DOHH2 (cell line): ENCODE measurements at regions not wholly inside any gene's neighbourhood (a gene's known extent, or its start where the extent isn't known, plus 50 kb on each side); places are given as distances from the start of the nearest gene placed in this dataset.

Source experiments
- H3F3A ChIP-seq: fragments of 200-600 bp; sonication (generic), shearing (Covaris generic); 2 replicates; pipeline ENCODE4 v1.6.0; 2016; ENCODE audit warnings: antibody characterized with exemption, mild to moderate bottlenecking; ENCODE audit not compliant: control insufficient read depth, insufficient read depth
- H3K27ac ChIP-seq: fragments of 200-600 bp; sonication (generic); 2 replicates; pipeline ENCODE4 v1.5.1; 2014; ENCODE audit warnings: low read depth, mild to moderate bottlenecking, low read length, moderate library complexity
- H3K27me3 ChIP-seq: fragments of 200-600 bp; sonication (generic); 2 replicates; pipeline ENCODE4 v1.6.1; 2014; ENCODE audit warnings: mild to moderate bottlenecking, low read length, mixed read lengths; ENCODE audit not compliant: control insufficient read depth
- H3K36me3 ChIP-seq: fragments of 200-600 bp; sonication (generic); 2 replicates; pipeline ENCODE4 v1.6.1; 2014; ENCODE audit warnings: mild to moderate bottlenecking, low read length, moderate library complexity, mixed read lengths; ENCODE audit not compliant: control insufficient read depth
- H3K4me1 ChIP-seq: fragments of 200-600 bp; sonication (generic); 2 replicates; pipeline ENCODE4 v1.6.1; 2014; ENCODE audit warnings: mild to moderate bottlenecking, low read length, mixed read lengths; ENCODE audit not compliant: control insufficient read depth
- H3K4me2 ChIP-seq: fragments of 200-600 bp; sonication (generic); 2 replicates; pipeline ENCODE4 v1.6.0; 2014; ENCODE audit warnings: mild to moderate bottlenecking, low read length, moderate library complexity
- H3K4me3 ChIP-seq: fragments of 200-600 bp; sonication (generic); 2 replicates; pipeline ENCODE4 v1.5.1; 2014; ENCODE audit warnings: mild to moderate bottlenecking, low read length, mixed read lengths
- H3K79me2 ChIP-seq: fragments of 200-600 bp; sonication (generic); 2 replicates; pipeline ENCODE4 v1.6.1; 2014; ENCODE audit warnings: mild to moderate bottlenecking, low read length, mixed read lengths; ENCODE audit not compliant: control insufficient read depth
- H3K9me2 ChIP-seq: fragments of 200-600 bp; sonication (generic); replicated peaks from 2 replicates; pipeline ENCODE4 v1.6.1; 2014; ENCODE audit warnings: mild to moderate bottlenecking, low read length, mixed read lengths; ENCODE audit not compliant: control insufficient read depth
- H3K9me3 ChIP-seq: fragments of 200-600 bp; sonication (generic); 2 replicates; pipeline ENCODE4 v1.6.1; 2014; ENCODE audit warnings: antibody characterized with exemption, low read length, mixed read lengths; ENCODE audit not compliant: control insufficient read depth, insufficient read depth
- H4K20me1 ChIP-seq: fragments of 200-600 bp; sonication (generic); 2 replicates; pipeline ENCODE4 v1.6.0; 2014; ENCODE audit warnings: low read depth, mild to moderate bottlenecking, antibody characterized with exemption, low read length, moderate library complexity; ENCODE audit not compliant: control insufficient read depth, insufficient read depth
- CTCF ChIP-seq: fragments of 200-600 bp; sonication (generic); IDR thresholded peaks from one replicate; pipeline ENCODE4 v1.5.1; 2014; ENCODE audit warnings: antibody characterized with exemption, mild to moderate bottlenecking, low read depth, low read length; ENCODE audit not compliant: poor library complexity, severe bottlenecking
- EZH2phosphoT487 ChIP-seq: fragments of 200-600 bp; sonication (generic); IDR thresholded peaks from 2 replicates; pipeline ENCODE4 v1.6.1; 2017; ENCODE audit warnings: borderline replicate concordance, mild to moderate bottlenecking, antibody characterized with exemption, low read length, moderate library complexity, mixed read lengths

- no peaks in the 10 kb centered on the region; the same call in 1 of the 2 replicates for H3K27me3 ChIP-seq
- H3K4me1 ChIP-seq: no peaks in the 10 kb centered on the region
- no peak overlapping the region for H3K4me2 ChIP-seq
- TF ChIP-seq EZH2phosphoT487: no peak
- no peak for TF ChIP-seq CTCF
- no peak overlapping the region for H3K27ac ChIP-seq
- H3K79me2 ChIP-seq: no peaks in the 10 kb centered on the region
- no peaks in the 10 kb centered on the region for H3F3A ChIP-seq
- no peaks in the 10 kb centered on the region for H4K20me1 ChIP-seq
- no peaks in the 10 kb centered on the region for H3K36me3 ChIP-seq
- no peaks in the 10 kb centered on the region for H3K9me3 ChIP-seq
- no peaks in the 10 kb centered on the region for H3K9me2 ChIP-seq
- H3K4me3 ChIP-seq: no peak overlapping the region
These were observed 329.5 kb downstream of the MIAT start for GRCh38 chr22:26986884-26987283.

GRCh38 chr22:26990503-26991189, 333.3 kb downstream of the MIAT start:
- no peak for TF ChIP-seq CTCF
- Histone ChIP-seq H3F3A (no peaks in the 10 kb centered on the region), H4K20me1 (no peaks in the 10 kb centered on the region), H3K27me3 (no peaks in the 10 kb centered on the region; the same call in 1 of the 2 replicates), H3K9me3 (no peaks in the 10 kb centered on the region), H3K4me2 (no peak overlapping the region), H3K9me2 (no peaks in the 10 kb centered on the region), H3K36me3 (no peaks in the 10 kb centered on the region), H3K79me2 (no peaks in the 10 kb centered on the region), H3K27ac (no peak overlapping the region), H3K4me3 (no peak overlapping the region), H3K4me1 (no peaks in the 10 kb centered on the region)

GRCh38 chr22:26992556-26992955, 335.2 kb downstream of the MIAT start:
- H3K27me3 ChIP-seq: no peaks in the 10 kb centered on the region
- no peak overlapping the region for H3K27ac ChIP-seq
- H3K9me3 ChIP-seq: no peaks in the 10 kb centered on the region
- H3K4me1 ChIP-seq: no peaks in the 10 kb centered on the region
- no peak for TF ChIP-seq EZH2phosphoT487
- no peak for TF ChIP-seq CTCF
- H3K36me3 ChIP-seq: no peaks in the 10 kb centered on the region
- H3K4me3 ChIP-seq: no peak overlapping the region
- no peaks in the 10 kb centered on the region for H3K79me2 ChIP-seq
- no peaks in the 10 kb centered on the region for H4K20me1 ChIP-seq
- H3K4me2 ChIP-seq: no peak overlapping the region
- no peaks in the 10 kb centered on the region for H3K9me2 ChIP-seq
- no peaks in the 10 kb centered on the region for H3F3A ChIP-seq
